ENCODE measurements at regions not wholly inside any gene's neighbourhood (a gene's known extent, or its start where the extent isn't known, plus 50 kb on each side); places are given as distances from the start of the nearest gene placed in this dataset.

- DNase-seq (ENCODE audit: low spot score) = no peak
- H3K36me3 ChIP-seq = no peaks in the 10 kb centered on the region
- no peaks in the 10 kb centered on the region for H3F3A ChIP-seq (ENCODE audit: low read depth)
- no peaks in the 10 kb centered on the region for H3K9me3 Mint-ChIP-seq
- no peaks in the 10 kb centered on the region for H3K79me2 ChIP-seq (ENCODE audit: low read depth)
- H3K4me3 Mint-ChIP-seq = no peak overlapping the region
- H3K4me1 Mint-ChIP-seq = no peaks in the 10 kb centered on the region
- peaks cover 5% of the 10 kb centered on the region for H3K27me3 Mint-ChIP-seq (ENCODE audit: insufficient read depth, low read depth)
- no peaks in the 10 kb centered on the region for H4K20me1 ChIP-seq (ENCODE audit: low read depth)
- TF ChIP-seq EZH2 (IDR thresholded peaks at IDR 0.05) (no peak), EZH2phosphoT487 (IDR thresholded peaks at IDR 0.05) (no peak)
- TF ChIP-seq, protein P1, sequence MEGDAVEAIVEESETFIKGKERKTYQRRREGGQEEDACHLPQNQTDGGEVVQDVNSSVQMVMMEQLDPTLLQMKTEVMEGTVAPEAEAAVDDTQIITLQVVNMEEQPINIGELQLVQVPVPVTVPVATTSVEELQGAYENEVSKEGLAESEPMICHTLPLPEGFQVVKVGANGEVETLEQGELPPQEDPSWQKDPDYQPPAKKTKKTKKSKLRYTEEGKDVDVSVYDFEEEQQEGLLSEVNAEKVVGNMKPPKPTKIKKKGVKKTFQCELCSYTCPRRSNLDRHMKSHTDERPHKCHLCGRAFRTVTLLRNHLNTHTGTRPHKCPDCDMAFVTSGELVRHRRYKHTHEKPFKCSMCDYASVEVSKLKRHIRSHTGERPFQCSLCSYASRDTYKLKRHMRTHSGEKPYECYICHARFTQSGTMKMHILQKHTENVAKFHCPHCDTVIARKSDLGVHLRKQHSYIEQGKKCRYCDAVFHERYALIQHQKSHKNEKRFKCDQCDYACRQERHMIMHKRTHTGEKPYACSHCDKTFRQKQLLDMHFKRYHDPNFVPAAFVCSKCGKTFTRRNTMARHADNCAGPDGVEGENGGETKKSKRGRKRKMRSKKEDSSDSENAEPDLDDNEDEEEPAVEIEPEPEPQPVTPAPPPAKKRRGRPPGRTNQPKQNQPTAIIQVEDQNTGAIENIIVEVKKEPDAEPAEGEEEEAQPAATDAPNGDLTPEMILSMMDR (IDR thresholded peaks at IDR 0.05) = no peak
- no peak overlapping the region for H3K27ac Mint-ChIP-seq
- no peaks in the 10 kb centered on the region for H3K9me3 ChIP-seq (ENCODE audit: low read depth)
- no peak overlapping the region for H3K9ac ChIP-seq
- no peak overlapping the region for H3K27ac ChIP-seq
- no peaks in the 10 kb centered on the region for H3K36me3 Mint-ChIP-seq
- no peaks in the 10 kb centered on the region for H3K4me1 ChIP-seq
- no peak overlapping the region for H2AFZ ChIP-seq (replicated peaks)
- no peak overlapping the region for H3K4me2 ChIP-seq
- no peak overlapping the region for H3K4me3 ChIP-seq
- no peaks in the 10 kb centered on the region for H3K27me3 ChIP-seq
Observed at GRCh38 chr9:22919423-22919822, 472.8 kb downstream of the DMRTA1 start.

DNA sequence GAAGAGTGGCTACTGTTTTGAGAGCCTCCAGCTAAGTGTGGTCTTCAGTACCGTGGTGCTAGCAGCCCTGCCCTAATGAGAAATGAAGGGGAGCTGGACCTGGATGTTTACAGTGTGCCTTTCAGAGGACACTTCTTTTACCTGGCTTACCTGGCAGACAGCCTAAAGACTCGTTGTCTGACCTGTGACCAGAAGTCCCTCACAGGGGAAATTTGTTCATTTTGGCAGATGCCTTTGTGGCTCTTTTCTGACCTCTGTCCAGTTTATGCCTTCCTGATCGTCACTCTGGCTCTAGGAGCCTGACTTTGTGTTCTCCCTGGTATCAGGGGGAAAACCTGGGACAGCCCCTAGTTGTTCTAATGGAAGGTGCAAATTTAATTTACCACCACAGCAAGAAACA, 475.1 kb downstream of the DMRTA1 start:
- H3K27ac Mint-ChIP-seq = no peak overlapping the region
- TF ChIP-seq EZH2phosphoT487 (IDR thresholded peaks at IDR 0.05) (no peak), EZH2 (IDR thresholded peaks at IDR 0.05) (no peak)
- TF ChIP-seq, protein P1 (IDR thresholded peaks at IDR 0.05) = no peak
- DNase-seq (ENCODE audit: low spot score) = no peak
- H3K4me3 Mint-ChIP-seq = no peak overlapping the region
- no peaks in the 10 kb centered on the region for H3K36me3 Mint-ChIP-seq
- Histone ChIP-seq H3K27ac (no peak overlapping the region), H3K4me1 (no peaks in the 10 kb centered on the region), H3K36me3 (no peaks in the 10 kb centered on the region), H3K9me3 (ENCODE audit: low read depth) (no peaks in the 10 kb centered on the region), H3K9ac (no peak overlapping the region), H3F3A (ENCODE audit: low read depth) (no peaks in the 10 kb centered on the region), H3K27me3 (no peaks in the 10 kb centered on the region), H3K79me2 (ENCODE audit: low read depth) (no peaks in the 10 kb centered on the region), H3K4me3 (no peak overlapping the region), H2AFZ (replicated peaks) (no peak overlapping the region), H3K4me2 (no peak overlapping the region), H4K20me1 (ENCODE audit: low read depth) (no peaks in the 10 kb centered on the region)
- no peaks in the 10 kb centered on the region for H3K4me1 Mint-ChIP-seq
- no peaks in the 10 kb centered on the region for H3K9me3 Mint-ChIP-seq
- H3K27me3 Mint-ChIP-seq (ENCODE audit: insufficient read depth, low read depth) = peaks cover 5% of the 10 kb centered on the region

DNA sequence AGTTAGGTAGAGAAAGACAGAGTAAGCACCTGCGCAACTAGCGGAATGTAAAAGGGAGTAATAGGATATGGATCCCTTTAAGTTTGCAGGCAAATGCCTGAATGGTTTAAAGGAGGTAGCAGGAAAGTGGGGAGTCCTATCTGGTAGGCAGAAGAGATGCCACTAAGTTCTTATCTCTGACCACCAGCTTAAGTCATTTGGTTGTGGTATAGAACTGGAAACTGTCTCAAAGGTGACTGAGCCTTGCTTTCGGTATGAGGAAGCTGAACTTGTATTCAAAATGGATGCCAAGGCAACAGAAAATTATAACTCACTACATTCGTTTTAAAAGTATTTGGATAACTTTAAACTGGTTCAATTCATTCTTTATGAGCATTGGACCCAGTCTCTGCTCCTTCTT, 475.6 kb downstream of the DMRTA1 start:
- no peaks in the 10 kb centered on the region for H3K9me3 ChIP-seq (ENCODE audit: low read depth)
- no peaks in the 10 kb centered on the region for H3K36me3 ChIP-seq
- H3K4me1 Mint-ChIP-seq = no peaks in the 10 kb centered on the region
- H3K27me3 ChIP-seq = no peaks in the 10 kb centered on the region
- H3K4me3 Mint-ChIP-seq = no peak overlapping the region
- no peak overlapping the region for H2AFZ ChIP-seq (replicated peaks)
- no peak overlapping the region for H3K27ac Mint-ChIP-seq
- no peaks in the 10 kb centered on the region for H3K79me2 ChIP-seq (ENCODE audit: low read depth)
- no peaks in the 10 kb centered on the region for H3F3A ChIP-seq (ENCODE audit: low read depth)
- H3K27ac ChIP-seq = no peak overlapping the region
- no peaks in the 10 kb centered on the region for H3K4me1 ChIP-seq
- H4K20me1 ChIP-seq (ENCODE audit: low read depth) = no peaks in the 10 kb centered on the region
- peaks cover 5% of the 10 kb centered on the region for H3K27me3 Mint-ChIP-seq (ENCODE audit: insufficient read depth, low read depth)
- TF ChIP-seq EZH2 (IDR thresholded peaks at IDR 0.05) = no peak
- TF ChIP-seq EZH2phosphoT487 (IDR thresholded peaks at IDR 0.05) = no peak
- TF ChIP-seq, protein P1 (IDR thresholded peaks at IDR 0.05) = no peak
- no peak overlapping the region for H3K9ac ChIP-seq
- H3K36me3 Mint-ChIP-seq = no peaks in the 10 kb centered on the region
- H3K4me3 ChIP-seq = no peak overlapping the region
- no peak for DNase-seq (ENCODE audit: low spot score)
- no peaks in the 10 kb centered on the region for H3K9me3 Mint-ChIP-seq
- H3K4me2 ChIP-seq = no peak overlapping the region

- H2AFZ ChIP-seq (replicated peaks) = no peak overlapping the region
- no peak overlapping the region for H3K27ac Mint-ChIP-seq
- peaks cover 5% of the 10 kb centered on the region for H3K4me1 ChIP-seq
- TF ChIP-seq, protein P1 (IDR thresholded peaks at IDR 0.05) = no peak
- H3K27me3 ChIP-seq = no peaks in the 10 kb centered on the region
- no peak overlapping the region for H3K4me2 ChIP-seq
- no peak overlapping the region for H3K27ac ChIP-seq
- H3K4me1 Mint-ChIP-seq = no peaks in the 10 kb centered on the region
- H4K20me1 ChIP-seq (ENCODE audit: low read depth) = no peaks in the 10 kb centered on the region
- H3F3A ChIP-seq (ENCODE audit: low read depth) = no peaks in the 10 kb centered on the region
- H3K79me2 ChIP-seq (ENCODE audit: low read depth) = no peaks in the 10 kb centered on the region
- H3K9me3 ChIP-seq (ENCODE audit: low read depth) = no peaks in the 10 kb centered on the region
- DNase-seq (ENCODE audit: low spot score) = no peak
- no peaks in the 10 kb centered on the region for H3K36me3 Mint-ChIP-seq
- H3K4me3 Mint-ChIP-seq = no peak overlapping the region
- no peaks in the 10 kb centered on the region for H3K9me3 Mint-ChIP-seq
- H3K4me3 ChIP-seq = no peak overlapping the region
- H3K9ac ChIP-seq = no peak overlapping the region
- no peaks in the 10 kb centered on the region for H3K27me3 Mint-ChIP-seq (ENCODE audit: insufficient read depth, low read depth)
- no peaks in the 10 kb centered on the region for H3K36me3 ChIP-seq
Observed at GRCh38 chr9:22954550-22954949, 507.9 kb downstream of the DMRTA1 start.

Data from neural progenitor cell (in vitro differentiated cells).